GM18508 (cell line): ENCODE measurements at regions not wholly inside any gene's neighbourhood (a gene's known extent, or its start where the extent isn't known, plus 50 kb on each side); places are given as distances from the start of the nearest gene placed in this dataset.

ENCODE experiments used
- ATAC-seq: cut with Tn5 transposase; IDR thresholded peaks from one replicate; pipeline ENCODE4 v1.9.1; 2021; ENCODE audit warnings: moderate number of reproducible peaks; ENCODE audit not compliant: insufficient read depth, unreplicated experiment

GRCh38 chr4:123784626-123785025 is 388.0 kb downstream of the SPRY1 start:
- no peak for ATAC-seq

GRCh38 chr4:123785538-123785937 is 388.9 kb downstream of the SPRY1 start:
- no peak for ATAC-seq

- no peak for ATAC-seq
These were observed 389.7 kb downstream of the SPRY1 start for GRCh38 chr4:123786163-123786915.

DNA sequence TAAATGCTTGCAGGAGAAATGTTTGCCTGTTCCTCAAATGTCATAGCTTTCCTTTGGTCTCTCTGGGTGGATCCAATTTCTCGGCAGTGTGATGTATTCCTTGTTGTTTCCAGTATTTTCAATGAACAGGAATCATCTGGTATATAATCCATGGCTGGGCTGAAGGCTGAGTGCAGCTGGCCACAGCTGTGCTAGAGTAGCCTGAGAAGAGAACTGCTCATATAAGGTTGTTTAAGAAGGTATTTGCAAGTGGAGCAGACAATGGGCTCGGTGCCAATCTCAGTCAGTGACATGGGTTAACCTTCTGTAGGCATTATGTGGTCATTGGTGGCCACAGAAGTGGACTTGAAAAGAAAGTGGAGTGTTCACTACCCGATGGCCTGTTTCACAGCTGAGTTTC is 390.3 kb downstream of the SPRY1 start:
- no peak for ATAC-seq

GRCh38 chr4:123787512-123788080 is 391.0 kb downstream of the SPRY1 start:
- ATAC-seq = no peak

DNA sequence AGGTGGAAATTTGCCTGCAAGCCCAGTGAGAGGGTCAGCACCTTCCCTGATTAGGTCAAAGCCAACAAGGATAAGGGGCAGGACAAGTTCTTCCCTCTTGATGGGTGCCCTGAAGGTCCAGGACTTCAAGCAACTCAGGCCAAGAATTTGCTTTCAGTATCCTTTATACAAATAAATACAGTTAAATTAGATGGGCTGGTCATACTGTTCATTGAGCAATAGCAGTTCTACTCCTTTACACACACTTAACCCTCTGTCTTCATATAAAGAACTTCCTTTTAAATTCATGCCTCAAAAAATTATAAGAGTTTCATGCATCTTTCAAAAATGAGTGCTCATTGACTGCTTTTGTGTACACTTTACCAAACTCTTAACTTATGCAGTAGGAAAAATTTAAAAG is 392.0 kb downstream of the SPRY1 start:
- no peak for ATAC-seq

DNA sequence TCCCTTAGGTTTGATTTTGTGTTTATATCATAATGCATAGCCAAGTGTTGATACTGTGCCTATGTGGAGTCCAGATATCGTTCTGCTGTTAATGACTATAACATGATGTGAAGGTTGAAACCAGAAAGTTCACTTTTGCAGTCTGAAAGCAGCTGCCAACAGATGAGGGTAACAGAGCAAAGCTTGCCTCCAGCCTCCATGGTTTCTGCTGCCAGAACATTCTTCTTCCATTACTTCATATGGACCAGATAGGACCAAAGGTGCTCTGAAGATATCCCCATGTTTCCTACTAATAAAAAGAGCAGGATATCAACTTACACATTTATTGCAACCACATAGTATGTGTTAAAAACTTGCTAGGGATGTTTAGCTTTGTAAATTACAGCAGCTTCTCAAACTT is 394.1 kb downstream of the SPRY1 start:
- no peak for ATAC-seq

DNA sequence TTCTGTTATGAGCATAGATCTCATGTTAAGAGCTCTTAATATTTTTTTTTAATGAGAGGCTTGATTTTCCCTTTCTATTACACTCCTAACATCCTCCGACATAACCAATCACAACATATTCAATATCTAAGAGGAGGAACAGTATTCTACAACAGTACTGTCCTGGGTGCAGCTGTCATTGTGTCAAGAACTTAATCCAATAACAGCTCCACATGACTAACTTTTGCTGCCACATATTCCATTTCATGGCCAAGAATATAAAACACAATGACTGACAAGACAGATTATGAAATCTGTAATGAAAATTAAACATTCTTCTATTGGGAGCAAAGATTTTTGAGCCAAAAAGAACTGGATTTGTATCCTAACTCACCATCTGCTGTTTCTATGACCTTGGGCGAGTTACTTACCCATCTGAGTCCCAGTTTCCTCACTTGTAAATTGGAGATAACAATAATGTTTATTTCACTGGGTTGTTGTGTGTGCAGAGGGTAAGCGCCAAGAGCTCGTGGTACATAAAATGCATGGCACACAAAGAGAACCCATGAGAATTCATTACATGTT is 405.6 kb downstream of the SPRY1 start:
- ATAC-seq = no peak

DNA sequence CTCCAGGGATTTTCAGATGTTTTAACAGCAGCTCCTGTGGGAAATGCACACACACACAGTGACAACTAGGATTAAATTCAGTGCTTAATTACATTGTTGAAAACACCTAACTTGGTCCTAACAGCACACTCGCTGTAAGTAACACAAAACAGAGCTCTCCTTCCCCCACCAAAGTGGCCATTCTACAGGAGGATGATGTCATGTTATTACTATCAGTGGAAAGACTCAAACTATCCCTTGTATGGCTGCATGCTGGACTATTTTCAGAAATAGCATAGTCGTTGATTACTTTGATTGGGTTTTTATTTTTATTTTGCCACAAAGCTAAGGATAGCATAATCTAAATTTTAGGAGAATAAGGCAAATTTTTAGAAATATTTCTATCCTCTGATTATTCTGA is 406.3 kb downstream of the SPRY1 start:
- ATAC-seq = no peak

- ATAC-seq = no peak
These were observed 407.7 kb downstream of the SPRY1 start for GRCh38 chr4:123804196-123804721.

GRCh38 chr4:123806056-123806455 is 409.5 kb downstream of the SPRY1 start:
- ATAC-seq = no peak

DNA sequence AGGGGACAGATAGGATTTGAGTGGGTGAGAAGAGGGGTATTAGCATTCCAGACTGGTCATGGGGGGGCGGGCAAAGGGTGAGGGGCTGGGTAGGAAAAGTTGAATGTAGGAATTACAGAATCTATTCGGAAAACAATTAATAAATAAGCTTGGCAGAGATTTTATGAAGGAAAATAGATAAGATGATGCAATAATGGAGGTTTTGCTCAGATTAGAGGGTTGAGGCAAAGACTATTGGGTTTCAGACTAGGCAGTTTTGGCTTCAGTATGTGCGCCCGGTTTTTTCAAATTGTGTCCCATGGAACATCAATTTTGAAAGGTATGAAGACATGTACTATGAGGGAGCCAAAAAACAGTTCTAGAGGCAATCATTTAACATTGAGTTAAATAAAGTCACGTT is 410.6 kb downstream of the SPRY1 start:
- ATAC-seq = no peak

- ATAC-seq = no peak
These were observed 411.3 kb downstream of the SPRY1 start for GRCh38 chr4:123807866-123808265.

GRCh38 chr4:123809864-123810263 is 413.3 kb downstream of the SPRY1 start:
- ATAC-seq = no peak

DNA sequence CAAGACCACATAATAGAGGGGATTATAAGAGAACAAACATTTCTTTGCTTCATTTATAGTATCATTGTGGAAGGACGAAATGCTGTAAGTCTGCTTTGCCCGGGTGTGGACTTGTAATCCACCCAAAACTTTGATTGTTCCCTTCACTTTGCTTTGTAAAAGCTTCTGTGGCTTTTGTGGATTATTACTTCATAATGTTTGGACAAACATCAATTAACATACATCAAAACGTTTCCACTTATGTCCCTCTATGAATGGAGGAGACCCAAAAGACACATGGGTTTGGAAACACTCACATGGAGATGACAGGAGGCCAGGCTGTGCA is 415.4 kb downstream of the SPRY1 start:
- no peak for ATAC-seq

- no peak for ATAC-seq
These were observed 417.3 kb downstream of the SPRY1 start for GRCh38 chr4:123813901-123814300.

- no peak for ATAC-seq
These were observed 419.9 kb downstream of the SPRY1 start for GRCh38 chr4:123816462-123816861.

DNA sequence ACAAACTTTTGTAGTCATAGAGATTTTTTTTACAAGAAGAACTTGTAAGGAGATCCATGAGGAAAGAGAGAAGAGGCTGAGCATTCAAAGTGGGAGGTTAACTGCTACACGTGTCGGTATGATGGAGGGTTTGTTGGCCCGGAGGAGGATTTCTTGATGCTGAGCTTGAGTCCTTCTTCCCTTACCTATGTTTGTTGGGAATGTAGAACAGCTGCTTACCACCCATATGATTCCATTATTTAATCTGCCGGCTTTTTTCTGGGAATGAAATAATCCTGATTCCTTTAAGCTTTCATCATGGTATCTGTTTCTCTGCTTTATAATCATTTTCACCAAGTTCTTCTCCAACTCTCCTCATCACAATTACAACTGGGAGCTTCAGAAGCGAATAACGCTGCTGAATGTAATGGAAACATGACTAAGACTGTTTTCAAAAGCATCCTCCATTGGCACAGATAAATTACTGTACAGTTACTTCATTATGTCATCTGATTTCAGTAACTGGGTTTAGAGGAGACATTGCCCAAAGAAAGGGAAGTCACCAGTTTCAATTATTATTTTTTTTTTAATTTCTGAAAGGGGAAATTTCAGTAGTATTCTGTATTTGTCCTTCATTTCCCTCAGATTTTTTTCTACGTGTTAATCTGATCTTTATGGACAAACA is 420.6 kb downstream of the SPRY1 start:
- ATAC-seq = no peak

DNA sequence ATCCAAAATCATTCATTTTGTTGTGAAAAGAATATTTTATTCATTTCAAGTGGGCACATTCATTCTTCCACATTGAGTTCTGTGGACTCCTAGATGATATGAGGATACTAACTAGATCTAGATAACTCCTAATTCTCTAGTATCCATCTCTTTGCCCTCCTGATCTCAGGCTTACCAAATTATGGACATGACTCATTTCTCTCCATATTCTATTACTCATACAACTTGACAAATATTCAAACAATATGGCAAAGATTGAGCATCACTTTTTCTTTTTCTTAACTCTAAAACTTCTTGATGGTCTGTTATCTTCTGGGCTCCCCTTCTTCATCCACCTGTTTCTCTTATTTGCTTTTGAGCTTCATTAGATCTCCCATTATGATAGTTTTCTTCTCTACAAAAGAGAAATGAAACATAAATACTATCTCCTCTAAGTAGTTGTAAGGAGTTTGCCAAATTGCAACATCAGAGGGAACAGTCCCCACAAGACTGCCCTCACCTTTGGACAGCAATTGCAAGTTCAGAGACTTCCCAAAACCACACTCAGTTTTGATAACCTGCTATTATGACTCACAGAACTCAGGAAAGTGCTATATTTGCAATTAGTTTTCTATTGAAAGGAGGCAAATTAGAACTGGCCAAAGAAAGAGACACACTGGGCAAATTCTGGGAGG is 422.9 kb downstream of the SPRY1 start:
- ATAC-seq = no peak

GRCh38 chr4:123821861-123822260 is 425.3 kb downstream of the SPRY1 start:
- no peak for ATAC-seq

DNA sequence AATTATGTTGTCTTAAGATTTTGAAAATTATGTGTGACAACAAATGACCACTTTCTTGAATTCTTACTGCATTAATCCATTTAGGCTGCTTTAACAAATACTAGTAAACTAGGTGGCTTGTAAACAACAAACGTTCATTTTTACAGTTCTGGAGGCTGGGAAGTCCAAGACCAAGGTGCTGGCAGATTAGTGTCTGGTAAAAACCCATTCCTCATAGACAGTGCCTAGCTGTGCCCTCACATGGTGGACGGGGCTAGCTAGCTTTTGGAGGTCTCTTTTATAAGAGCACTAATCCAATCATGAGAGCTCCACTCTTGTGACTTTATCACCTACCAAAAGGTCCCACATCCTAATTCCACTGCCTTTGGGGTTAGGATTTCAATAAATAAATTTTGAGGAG is 425.8 kb downstream of the SPRY1 start:
- ATAC-seq = no peak
